LNCaP clone FGC (cell line): ENCODE measurements at regions not wholly inside any gene's neighbourhood (a gene's known extent, or its start where the extent isn't known, plus 50 kb on each side); places are given as distances from the start of the nearest gene placed in this dataset.

ENCODE experiments used
- DNase-seq: peaks from one replicate; pipeline ENCODE4 v3.0.0-alpha.2; 2011; ENCODE audit warnings: low read depth
- H3K4me3 ChIP-seq: 2 replicates; pipeline ENCODE4 v1.5.1; 2011; ENCODE audit warnings: mild to moderate bottlenecking, low read depth, low read length, control low read depth
- CTCF ChIP-seq: IDR thresholded peaks from 2 replicates; pipeline ENCODE4 v1.5.1; 2012; ENCODE audit warnings: mild to moderate bottlenecking; ENCODE audit not compliant: control insufficient read depth, insufficient read depth; ENCODE audit errors: extremely low read depth

- no peak for TF ChIP-seq CTCF
- DNase-seq, result no peak
Observed at GRCh38 chr3:43796041-43796596, 105.4 kb downstream of the ABHD5 start.

GRCh38 chr3:43797794-43798193 lies 107.1 kb downstream of the ABHD5 start:
- TF ChIP-seq CTCF, result no peak
- no peak overlapping the region for H3K4me3 ChIP-seq
- DNase-seq, result no peak

More at GRCh38 chr3:43796041-43796596, 105.4 kb downstream of the ABHD5 start:
- H3K4me3 ChIP-seq, result no peak overlapping the region

- no peak for TF ChIP-seq CTCF
- DNase-seq, result no peak
Observed at GRCh38 chr3:43810797-43811196, 120.1 kb downstream of the ABHD5 start.

GRCh38 chr3:43814461-43814860 lies 123.7 kb downstream of the ABHD5 start:
- DNase-seq, result no peak
- TF ChIP-seq CTCF, result no peak

More at GRCh38 chr3:43810797-43811196, 120.1 kb downstream of the ABHD5 start:
- H3K4me3 ChIP-seq, result no peak overlapping the region

GRCh38 chr3:43816372-43816771 lies 125.6 kb downstream of the ABHD5 start:
- TF ChIP-seq CTCF, result no peak
- H3K4me3 ChIP-seq, result no peak overlapping the region
- no peak for DNase-seq

More at GRCh38 chr3:43814461-43814860, 123.7 kb downstream of the ABHD5 start:
- H3K4me3 ChIP-seq, result no peak overlapping the region

GRCh38 chr3:43817064-43817463 lies 126.3 kb downstream of the ABHD5 start:
- H3K4me3 ChIP-seq, result no peak overlapping the region
- TF ChIP-seq CTCF, result no peak
- no peak for DNase-seq

GRCh38 chr3:43817825-43818224 lies 127.1 kb downstream of the ABHD5 start:
- DNase-seq, result no peak
- TF ChIP-seq CTCF, result no peak
- H3K4me3 ChIP-seq, result no peak overlapping the region
